ENCODE measurements at regions not wholly inside any gene's neighbourhood (a gene's known extent, or its start where the extent isn't known, plus 50 kb on each side); places are given as distances from the start of the nearest gene placed in this dataset.

DNA sequence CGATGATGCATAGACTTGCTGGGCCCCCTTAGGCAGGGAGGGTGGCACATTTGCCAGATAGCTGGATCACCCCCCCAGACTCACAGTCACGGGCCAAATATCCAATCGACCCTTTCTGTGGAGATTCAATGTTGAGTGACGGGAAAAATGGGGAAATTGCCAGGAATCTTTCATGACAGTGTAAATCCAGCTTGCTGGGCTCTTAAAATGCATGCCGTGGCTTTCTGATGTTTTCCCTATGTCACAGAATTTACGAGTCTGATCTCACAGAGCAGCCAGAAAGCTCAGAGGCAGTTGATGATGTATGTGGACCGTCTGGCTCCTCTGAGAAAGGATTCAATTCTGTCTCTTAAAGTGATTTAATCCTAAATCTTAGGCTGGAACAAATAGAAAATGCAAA lies 150.1 kb upstream of the ZNF644 start:
- H3K36me3 ChIP-seq (ENCODE audit: low read depth): no peaks in the 10 kb centered on the region
- no peaks in the 10 kb centered on the region for H3K9me3 ChIP-seq
- H3K4me1 ChIP-seq (ENCODE audit: low read depth): no peaks in the 10 kb centered on the region
- intact Hi-C loops (cut with DNase I, micrococcal nuclease): loop anchor here in 1 of 2 donors (10.0 kb wide), 1 partner anchor 103 kb away; no protein-coding TSS in a partner anchor
- no peak for ATAC-seq
- DNase-seq: no peak
- H3K4me3 ChIP-seq: no peak overlapping the region
- TF ChIP-seq, protein P1, sequence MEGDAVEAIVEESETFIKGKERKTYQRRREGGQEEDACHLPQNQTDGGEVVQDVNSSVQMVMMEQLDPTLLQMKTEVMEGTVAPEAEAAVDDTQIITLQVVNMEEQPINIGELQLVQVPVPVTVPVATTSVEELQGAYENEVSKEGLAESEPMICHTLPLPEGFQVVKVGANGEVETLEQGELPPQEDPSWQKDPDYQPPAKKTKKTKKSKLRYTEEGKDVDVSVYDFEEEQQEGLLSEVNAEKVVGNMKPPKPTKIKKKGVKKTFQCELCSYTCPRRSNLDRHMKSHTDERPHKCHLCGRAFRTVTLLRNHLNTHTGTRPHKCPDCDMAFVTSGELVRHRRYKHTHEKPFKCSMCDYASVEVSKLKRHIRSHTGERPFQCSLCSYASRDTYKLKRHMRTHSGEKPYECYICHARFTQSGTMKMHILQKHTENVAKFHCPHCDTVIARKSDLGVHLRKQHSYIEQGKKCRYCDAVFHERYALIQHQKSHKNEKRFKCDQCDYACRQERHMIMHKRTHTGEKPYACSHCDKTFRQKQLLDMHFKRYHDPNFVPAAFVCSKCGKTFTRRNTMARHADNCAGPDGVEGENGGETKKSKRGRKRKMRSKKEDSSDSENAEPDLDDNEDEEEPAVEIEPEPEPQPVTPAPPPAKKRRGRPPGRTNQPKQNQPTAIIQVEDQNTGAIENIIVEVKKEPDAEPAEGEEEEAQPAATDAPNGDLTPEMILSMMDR (IDR thresholded peaks at IDR 0.05): no peak

- TF ChIP-seq, protein P1 (IDR thresholded peaks at IDR 0.05): no peak
- no peak for ATAC-seq
- H3K4me1 ChIP-seq (ENCODE audit: low read depth): no peaks in the 10 kb centered on the region
These were observed 148.7 kb upstream of the ZNF644 start for GRCh38 chr1:91170571-91170970.

DNA sequence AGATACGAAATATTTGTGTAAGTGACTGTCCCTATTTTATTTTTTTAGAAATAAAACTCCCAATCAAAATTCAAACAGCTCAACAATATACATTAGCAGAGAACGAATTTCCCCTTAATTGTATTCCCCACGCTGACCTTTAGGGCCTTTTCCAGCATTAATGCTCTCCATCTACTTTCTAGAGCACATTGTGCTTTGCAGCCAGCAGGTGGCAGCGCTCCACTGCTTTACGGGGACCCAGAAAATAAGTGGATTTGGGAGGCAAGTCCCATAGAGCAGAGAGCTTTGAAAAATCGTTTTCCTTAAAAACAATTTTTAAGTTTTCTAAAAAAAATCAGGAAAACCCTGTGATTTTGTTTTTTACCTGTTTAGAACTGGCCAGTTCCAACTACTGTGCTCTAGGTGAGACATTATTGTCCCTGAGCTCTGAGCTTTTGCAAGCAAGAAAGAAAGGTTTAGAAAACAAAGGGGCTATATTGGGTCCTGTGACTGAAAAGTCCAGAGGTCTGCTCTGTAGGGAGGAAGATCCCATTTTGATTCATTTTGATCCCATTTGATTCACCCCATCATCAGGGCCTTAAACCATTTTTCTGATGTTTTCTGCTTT lies 144.4 kb upstream of the ZNF644 start:
- intact Hi-C loops (cut with DNase I, micrococcal nuclease): no loop called here
- Histone ChIP-seq H3K4me3 (no peak overlapping the region), H3K9me3 (no peaks in the 10 kb centered on the region), H3K4me1 (ENCODE audit: low read depth) (no peaks in the 10 kb centered on the region), H3K36me3 (ENCODE audit: low read depth) (no peaks in the 10 kb centered on the region)
- peak; percentile 78 for ATAC-seq
- TF ChIP-seq, protein P1 (IDR thresholded peaks at IDR 0.05): peak; percentile 77
- DNase-seq: peak in 2 of 3 donors; percentile 62 to 67

More at GRCh38 chr1:91170571-91170970, 148.7 kb upstream of the ZNF644 start:
- DNase-seq: no peak
- H3K4me3 ChIP-seq: no peak overlapping the region
- no peaks in the 10 kb centered on the region for H3K36me3 ChIP-seq (ENCODE audit: low read depth)
- H3K9me3 ChIP-seq: no peaks in the 10 kb centered on the region
- intact Hi-C loops (cut with DNase I, micrococcal nuclease): loop anchor here in 1 of 2 donors (10.0 kb wide), 1 partner anchor 104 kb away; no protein-coding TSS in a partner anchor

- intact Hi-C loops (cut with DNase I, micrococcal nuclease): no loop called here
- DNase-seq: peak; percentile 78 to 92 (median 92)
These were observed 143.3 kb upstream of the ZNF644 start for GRCh38 chr1:91165033-91165654.

DNA sequence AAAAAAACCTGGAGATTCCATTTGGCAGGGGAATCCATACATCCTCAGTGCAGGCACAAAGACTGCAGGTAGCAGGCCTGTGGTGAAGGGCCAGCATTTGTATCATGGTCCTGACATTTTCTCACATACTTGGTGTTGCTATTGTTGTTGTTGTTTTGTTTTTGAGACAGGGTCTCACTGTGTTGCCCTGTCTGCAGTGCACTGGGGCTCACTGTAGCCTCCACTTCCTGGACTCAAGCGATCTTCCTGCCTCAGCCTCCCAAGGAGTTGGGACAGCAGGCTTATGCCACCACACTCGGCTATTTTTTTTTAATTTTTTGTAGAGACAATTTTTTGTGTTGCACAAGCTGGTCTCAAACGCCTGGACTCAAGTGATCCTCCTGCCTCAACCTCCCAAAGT lies 140.8 kb upstream of the ZNF644 start:
- ATAC-seq (no peak), DNase-seq (no peak)
- intact Hi-C loops (cut with DNase I, micrococcal nuclease): no loop called here
- Histone ChIP-seq H3K4me3 (no peak overlapping the region), H3K4me1 (ENCODE audit: low read depth) (no peaks in the 10 kb centered on the region), H3K9me3 (no peaks in the 10 kb centered on the region), H3K36me3 (ENCODE audit: low read depth) (no peaks in the 10 kb centered on the region)
- TF ChIP-seq, protein P1 (IDR thresholded peaks at IDR 0.05): no peak

More at GRCh38 chr1:91165033-91165654, 143.3 kb upstream of the ZNF644 start:
- peak; percentile 97 for ATAC-seq
- Histone ChIP-seq H3K36me3 (ENCODE audit: low read depth) (no peaks in the 10 kb centered on the region), H3K4me1 (ENCODE audit: low read depth) (no peaks in the 10 kb centered on the region), H3K9me3 (no peaks in the 10 kb centered on the region), H3K4me3 (no peak overlapping the region)
- TF ChIP-seq, protein P1 (IDR thresholded peaks at IDR 0.05): peak; percentile 94
